Epithelial cell of proximal tubule (primary cell): ENCODE measurements at regions not wholly inside any gene's neighbourhood (a gene's known extent, or its start where the extent isn't known, plus 50 kb on each side); places are given as distances from the start of the nearest gene placed in this dataset.
"Not testable (repeated sequence)": the region's sequence is repeated elsewhere in the genome, so short reads cannot be mapped to it uniquely, and the experiment has no call there.

ENCODE experiments used
- DNase-seq: peaks from one replicate; pipeline ENCODE4 v3.0.0-alpha.2; 2011; ENCODE audit warnings: low read depth
- H3K4me3 ChIP-seq: 2 replicates; pipeline ENCODE4 v1.5.1; 2011; ENCODE audit warnings: low read depth, mild to moderate bottlenecking, low read length
- TF ChIP-seq, protein P1 (sequence below): conservative IDR thresholded peaks from 2 replicates; pipeline ENCODE4 v1.5.1; 2012; ENCODE audit warnings: low read depth, mild to moderate bottlenecking, low read length

- TF ChIP-seq, protein P1, sequence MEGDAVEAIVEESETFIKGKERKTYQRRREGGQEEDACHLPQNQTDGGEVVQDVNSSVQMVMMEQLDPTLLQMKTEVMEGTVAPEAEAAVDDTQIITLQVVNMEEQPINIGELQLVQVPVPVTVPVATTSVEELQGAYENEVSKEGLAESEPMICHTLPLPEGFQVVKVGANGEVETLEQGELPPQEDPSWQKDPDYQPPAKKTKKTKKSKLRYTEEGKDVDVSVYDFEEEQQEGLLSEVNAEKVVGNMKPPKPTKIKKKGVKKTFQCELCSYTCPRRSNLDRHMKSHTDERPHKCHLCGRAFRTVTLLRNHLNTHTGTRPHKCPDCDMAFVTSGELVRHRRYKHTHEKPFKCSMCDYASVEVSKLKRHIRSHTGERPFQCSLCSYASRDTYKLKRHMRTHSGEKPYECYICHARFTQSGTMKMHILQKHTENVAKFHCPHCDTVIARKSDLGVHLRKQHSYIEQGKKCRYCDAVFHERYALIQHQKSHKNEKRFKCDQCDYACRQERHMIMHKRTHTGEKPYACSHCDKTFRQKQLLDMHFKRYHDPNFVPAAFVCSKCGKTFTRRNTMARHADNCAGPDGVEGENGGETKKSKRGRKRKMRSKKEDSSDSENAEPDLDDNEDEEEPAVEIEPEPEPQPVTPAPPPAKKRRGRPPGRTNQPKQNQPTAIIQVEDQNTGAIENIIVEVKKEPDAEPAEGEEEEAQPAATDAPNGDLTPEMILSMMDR: no peak
- H3K4me3 ChIP-seq: no peak overlapping the region
- peak; percentile 53 for DNase-seq
Observed at GRCh38 chr4:72690771-72691170, 121.8 kb upstream of the ADAMTS3 start.

DNA sequence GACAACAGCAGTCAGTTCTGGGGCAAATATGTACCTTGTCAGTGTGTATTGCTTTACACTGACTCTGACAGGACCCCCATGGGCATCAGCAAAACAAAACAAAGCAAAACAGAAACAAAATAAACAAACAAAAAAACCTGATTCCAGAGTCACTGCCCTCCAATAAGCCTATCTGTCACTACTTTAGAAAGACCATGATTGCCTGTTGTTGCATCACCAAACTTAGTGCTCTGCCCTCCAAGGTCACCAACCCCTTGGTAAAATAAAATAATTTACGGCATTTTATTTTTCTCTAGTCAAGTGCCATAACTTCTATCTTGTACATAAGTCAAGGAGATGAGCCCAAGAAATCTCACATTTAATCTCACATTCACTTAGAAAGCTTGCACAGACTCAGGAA is 120.9 kb upstream of the ADAMTS3 start:
- DNase-seq: no peak
- no peak overlapping the region for H3K4me3 ChIP-seq
- TF ChIP-seq, protein P1: no peak

DNA sequence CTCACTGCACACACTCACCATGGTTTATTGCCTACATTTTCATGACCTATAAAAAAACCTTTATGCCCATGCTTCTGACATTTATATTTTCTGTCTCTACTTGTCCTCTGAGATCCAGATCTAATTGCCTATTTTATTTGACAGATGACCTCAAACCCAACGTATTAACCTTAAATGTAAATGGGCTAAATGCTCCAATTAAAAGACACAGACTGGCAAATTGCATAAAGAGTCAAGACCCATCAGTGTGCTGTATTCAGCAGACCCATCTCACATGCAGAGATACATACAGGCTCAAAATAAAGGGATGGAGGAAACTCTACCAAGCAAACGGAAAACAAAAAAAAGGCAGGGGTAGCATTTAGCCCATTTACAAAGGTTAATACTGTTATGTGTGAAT is 117.4 kb upstream of the ADAMTS3 start:
- not testable (repeated sequence) for H3K4me3 ChIP-seq, DNase-seq

DNA sequence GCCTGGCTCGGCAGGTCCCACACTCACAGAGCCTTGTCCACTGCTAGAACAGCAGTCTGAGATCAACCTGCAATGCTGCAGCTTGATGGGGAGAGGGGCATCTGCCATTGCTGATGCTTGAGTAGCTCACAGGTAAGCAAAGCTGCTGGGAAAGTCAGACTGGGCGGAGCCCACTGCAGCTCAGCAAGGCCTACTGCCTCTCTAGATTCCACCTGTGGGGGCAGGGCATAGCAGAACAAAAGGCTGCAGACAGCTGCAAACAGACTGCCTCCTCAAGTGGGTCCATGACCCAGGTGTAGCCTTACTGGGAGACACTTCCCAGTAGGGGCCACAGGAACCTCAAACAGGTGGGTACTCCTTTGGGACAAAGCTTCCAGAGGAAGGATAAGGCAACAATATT is 110.6 kb upstream of the ADAMTS3 start:
- DNase-seq: no peak

DNA sequence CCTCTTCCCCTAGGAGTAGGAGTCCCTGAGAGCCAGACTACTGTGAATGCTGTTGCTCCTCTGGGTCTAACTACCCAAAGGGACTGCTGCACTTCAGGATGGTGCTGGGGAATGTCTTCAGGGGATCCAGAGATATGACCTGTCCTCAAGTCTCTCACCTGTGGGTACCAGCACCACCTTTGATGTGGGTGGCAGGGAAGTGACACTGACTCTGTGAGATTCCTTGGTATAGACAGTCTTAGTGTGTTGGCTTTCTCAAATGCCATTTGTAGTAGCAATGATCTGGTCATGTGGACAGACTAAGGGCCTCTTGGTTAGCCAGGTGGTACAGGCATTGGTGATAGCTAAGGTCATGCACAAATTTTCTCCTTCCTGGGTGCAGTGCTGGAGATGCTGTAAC is 108.9 kb upstream of the ADAMTS3 start:
- TF ChIP-seq, protein P1: no peak
- no peak for DNase-seq
- no peak overlapping the region for H3K4me3 ChIP-seq

More for the DNA sequence above, 110.6 kb upstream of the ADAMTS3 start:
- no peak overlapping the region for H3K4me3 ChIP-seq
- TF ChIP-seq, protein P1: no peak

- DNase-seq: no peak
- no peak overlapping the region for H3K4me3 ChIP-seq
- TF ChIP-seq, protein P1: no peak
Observed at GRCh38 chr4:72677265-72677664, 108.2 kb upstream of the ADAMTS3 start.

DNA sequence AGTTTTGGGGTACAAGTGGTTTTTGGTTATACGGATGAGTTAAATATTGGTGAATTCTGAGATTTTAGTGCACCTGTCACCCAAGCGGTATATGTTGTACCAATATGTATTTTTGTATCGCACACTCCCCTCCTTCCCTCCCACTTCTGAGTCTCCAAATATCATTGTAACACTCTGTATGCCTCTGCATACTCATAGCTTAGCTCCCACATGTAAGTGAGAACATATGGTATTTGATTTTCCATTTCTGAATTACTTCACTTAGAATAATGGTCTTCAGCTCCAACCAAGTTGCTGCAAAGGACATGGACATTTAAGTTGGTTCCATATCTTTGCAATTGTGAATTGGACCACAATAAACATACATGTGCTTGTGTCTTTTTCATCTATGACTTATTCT is 103.0 kb upstream of the ADAMTS3 start:
- DNase-seq: no peak
- TF ChIP-seq, protein P1: no peak
- no peak overlapping the region for H3K4me3 ChIP-seq

- TF ChIP-seq, protein P1: no peak
- H3K4me3 ChIP-seq: no peak overlapping the region
- no peak for DNase-seq
Observed at GRCh38 chr4:72670521-72670920, 101.5 kb upstream of the ADAMTS3 start.
